ENCODE measurements at regions not wholly inside any gene's neighbourhood (a gene's known extent, or its start where the extent isn't known, plus 50 kb on each side); places are given as distances from the start of the nearest gene placed in this dataset.
A peak's percentile ranks its signal among the peaks of the same experiment; 100 is the strongest.

DNA sequence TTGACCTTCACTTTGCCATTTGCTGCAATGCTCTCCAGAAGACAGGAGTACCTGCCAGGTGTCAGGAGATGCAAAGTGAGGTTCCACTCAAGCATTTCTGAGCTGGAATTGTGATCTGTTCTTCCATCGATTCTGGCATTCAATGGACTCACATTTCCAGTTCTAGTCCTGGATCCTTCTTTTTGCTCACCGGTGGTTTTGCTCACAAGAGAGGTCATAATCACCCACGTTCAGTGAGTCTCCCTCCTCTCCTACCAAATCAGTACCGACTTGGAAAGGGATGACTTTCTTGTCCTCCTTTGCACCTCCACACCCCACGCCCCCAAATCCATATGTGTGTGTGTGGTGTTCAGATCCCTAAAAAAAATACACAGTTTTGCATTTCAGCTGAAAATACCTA lies 206.7 kb upstream of the IGF1R start:
- Histone ChIP-seq H4K20me1 (ENCODE audit: low read length) (no peaks in the 10 kb centered on the region), H3K27me3 (ENCODE audit: low read length) (peaks cover 23% of the 10 kb centered on the region; the same call in 1 of the 2 replicates), H3K27ac (ENCODE audit: low read length) (no peak overlapping the region), H3K9me2 (replicated peaks; ENCODE audit: low read length) (no peaks in the 10 kb centered on the region), H3K9ac (ENCODE audit: low read length) (no peak overlapping the region), H3K36me3 (ENCODE audit: low read depth, low read length) (no peaks in the 10 kb centered on the region), H2AFZ (ENCODE audit: low read length) (no peak overlapping the region), H3F3A (ENCODE audit: low read length, unreplicated experiment) (no peaks in the 10 kb centered on the region), H3K4me1 (ENCODE audit: insufficient read depth, low read length) (peaks cover 9% of the 10 kb centered on the region), H3K4me3 (ENCODE audit: low read length) (no peak overlapping the region), H3K4me2 (ENCODE audit: low read length) (no peak overlapping the region), H3K79me2 (ENCODE audit: low read length) (no peaks in the 10 kb centered on the region), H3K9me3 (ENCODE audit: low read length) (no peaks in the 10 kb centered on the region)
- POLR2A ChIA-PET (ENCODE audit: unreplicated experiment) = no interaction called here
- intact Hi-C loops (cut with micrococcal nuclease) = loop anchor here (5.0 kb wide), 1 partner anchor 206 kb away; the partner anchor contains the start of gene IGF1R
- CTCF ChIA-PET = no interaction called here
- TF ChIP-seq, protein P1, sequence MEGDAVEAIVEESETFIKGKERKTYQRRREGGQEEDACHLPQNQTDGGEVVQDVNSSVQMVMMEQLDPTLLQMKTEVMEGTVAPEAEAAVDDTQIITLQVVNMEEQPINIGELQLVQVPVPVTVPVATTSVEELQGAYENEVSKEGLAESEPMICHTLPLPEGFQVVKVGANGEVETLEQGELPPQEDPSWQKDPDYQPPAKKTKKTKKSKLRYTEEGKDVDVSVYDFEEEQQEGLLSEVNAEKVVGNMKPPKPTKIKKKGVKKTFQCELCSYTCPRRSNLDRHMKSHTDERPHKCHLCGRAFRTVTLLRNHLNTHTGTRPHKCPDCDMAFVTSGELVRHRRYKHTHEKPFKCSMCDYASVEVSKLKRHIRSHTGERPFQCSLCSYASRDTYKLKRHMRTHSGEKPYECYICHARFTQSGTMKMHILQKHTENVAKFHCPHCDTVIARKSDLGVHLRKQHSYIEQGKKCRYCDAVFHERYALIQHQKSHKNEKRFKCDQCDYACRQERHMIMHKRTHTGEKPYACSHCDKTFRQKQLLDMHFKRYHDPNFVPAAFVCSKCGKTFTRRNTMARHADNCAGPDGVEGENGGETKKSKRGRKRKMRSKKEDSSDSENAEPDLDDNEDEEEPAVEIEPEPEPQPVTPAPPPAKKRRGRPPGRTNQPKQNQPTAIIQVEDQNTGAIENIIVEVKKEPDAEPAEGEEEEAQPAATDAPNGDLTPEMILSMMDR (conservative IDR thresholded peaks at IDR 0.05; ENCODE audit: low read depth, low read length) = no peak
- TF ChIP-seq EZH2 (IDR thresholded peaks at IDR 0.05; ENCODE audit: low read length, unreplicated experiment) (no peak), EZH2phosphoT487 (IDR thresholded peaks at IDR 0.05; ENCODE audit: borderline replicate concordance, low read length) (no peak)
- BruUV-seq (replicated peaks) = no TSS peak
- no peak for DNase-seq
- no peak for ATAC-seq

DNA sequence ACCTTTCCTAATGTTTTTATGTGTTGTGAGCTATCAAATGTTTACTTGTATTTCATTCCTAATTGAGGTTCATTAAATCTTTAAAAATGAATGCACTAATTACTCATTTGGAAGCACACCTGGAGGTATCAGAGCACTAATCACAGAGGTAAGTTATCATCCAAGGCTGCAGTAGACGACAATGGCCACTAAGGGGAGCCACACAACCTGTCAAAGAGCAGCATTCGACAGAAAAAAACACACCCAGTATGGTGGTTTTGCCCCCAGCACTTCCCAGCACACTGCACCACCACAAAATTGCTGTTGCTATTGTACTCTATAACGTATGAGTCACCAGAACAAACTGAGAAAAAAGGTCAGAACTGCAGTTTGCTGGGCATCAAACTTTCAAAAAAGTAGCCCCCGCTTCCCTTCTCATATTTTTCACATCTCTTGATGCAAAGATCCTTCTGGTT lies 205.9 kb upstream of the IGF1R start:
- Histone ChIP-seq H3K9ac (ENCODE audit: low read length) (no peak overlapping the region), H2AFZ (ENCODE audit: low read length) (no peak overlapping the region), H3K36me3 (ENCODE audit: low read depth, low read length) (no peaks in the 10 kb centered on the region), H3K4me3 (ENCODE audit: low read length) (no peak overlapping the region), H3K9me2 (replicated peaks; ENCODE audit: low read length) (no peaks in the 10 kb centered on the region), H4K20me1 (ENCODE audit: low read length) (no peaks in the 10 kb centered on the region), H3K4me1 (ENCODE audit: insufficient read depth, low read length) (peaks cover 9% of the 10 kb centered on the region), H3K27ac (ENCODE audit: low read length) (no peak overlapping the region), H3K9me3 (ENCODE audit: low read length) (no peaks in the 10 kb centered on the region), H3F3A (ENCODE audit: low read length, unreplicated experiment) (no peaks in the 10 kb centered on the region), H3K4me2 (ENCODE audit: low read length) (peak overlapping the region; percentile 56), H3K79me2 (ENCODE audit: low read length) (no peaks in the 10 kb centered on the region), H3K27me3 (ENCODE audit: low read length) (peaks cover 24% of the 10 kb centered on the region)
- peak; percentile 88 for DNase-seq
- ChIA-PET POLR2A (ENCODE audit: unreplicated experiment) (no interaction called here), CTCF (no interaction called here)
- peak; percentile 92 for ATAC-seq
- intact Hi-C loops (cut with micrococcal nuclease) = loop anchor here (1.0 to 5.0 kb wide), 2 partner anchors 205 to 634 kb away; partner anchors contain the start of gene IGF1R
- BruUV-seq (replicated peaks) = no TSS peak
- no peak for TF ChIP-seq EZH2phosphoT487 (IDR thresholded peaks at IDR 0.05; ENCODE audit: borderline replicate concordance, low read length)
- TF ChIP-seq, protein P1 (conservative IDR thresholded peaks at IDR 0.05; ENCODE audit: low read depth, low read length) = peak; percentile 93

DNA sequence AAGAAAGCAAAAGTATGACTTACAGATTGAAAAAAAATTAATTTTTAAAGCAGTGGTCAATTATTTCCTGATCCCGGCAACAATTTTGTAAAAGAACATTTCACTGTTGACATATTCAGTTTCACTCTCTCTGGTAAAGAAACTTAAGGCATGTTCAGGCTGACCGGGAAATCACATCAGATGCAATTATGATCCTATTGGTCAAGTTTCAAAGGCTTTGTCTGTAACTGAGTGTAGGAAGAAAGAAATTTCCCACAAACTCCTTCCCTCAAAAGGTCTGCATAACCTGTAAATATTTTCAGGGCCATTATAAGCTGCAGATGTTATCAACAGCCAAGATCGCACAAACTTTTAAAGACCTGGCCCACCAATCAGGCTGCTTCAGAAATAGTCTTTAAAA lies 205.4 kb upstream of the IGF1R start:
- POLR2A ChIA-PET (ENCODE audit: unreplicated experiment) = no interaction called here
- Histone ChIP-seq H3K9ac (ENCODE audit: low read length) (no peak overlapping the region), H3K9me2 (replicated peaks; ENCODE audit: low read length) (no peaks in the 10 kb centered on the region), H3K4me3 (ENCODE audit: low read length) (no peak overlapping the region), H3F3A (ENCODE audit: low read length, unreplicated experiment) (no peaks in the 10 kb centered on the region), H3K4me1 (ENCODE audit: insufficient read depth, low read length) (peaks cover 9% of the 10 kb centered on the region), H3K79me2 (ENCODE audit: low read length) (no peaks in the 10 kb centered on the region), H3K9me3 (ENCODE audit: low read length) (no peaks in the 10 kb centered on the region), H3K27ac (ENCODE audit: low read length) (no peak overlapping the region), H3K36me3 (ENCODE audit: low read depth, low read length) (no peaks in the 10 kb centered on the region), H3K27me3 (ENCODE audit: low read length) (peaks cover 29% of the 10 kb centered on the region), H4K20me1 (ENCODE audit: low read length) (no peaks in the 10 kb centered on the region), H2AFZ (ENCODE audit: low read length) (no peak overlapping the region), H3K4me2 (ENCODE audit: low read length) (peak overlapping the region; percentile 56)
- intact Hi-C loops (cut with micrococcal nuclease) = loop anchor here (1.0 to 5.0 kb wide), 2 partner anchors 204 to 633 kb away; partner anchors contain the start of gene IGF1R
- ATAC-seq (no peak), DNase-seq (no peak)
- CTCF ChIA-PET = no interaction called here
- BruUV-seq (replicated peaks) = no TSS peak
- TF ChIP-seq EZH2 (IDR thresholded peaks at IDR 0.05; ENCODE audit: low read length, unreplicated experiment) = no peak
- no peak for TF ChIP-seq EZH2phosphoT487 (IDR thresholded peaks at IDR 0.05; ENCODE audit: borderline replicate concordance, low read length)
- TF ChIP-seq, protein P1 (conservative IDR thresholded peaks at IDR 0.05; ENCODE audit: low read depth, low read length) = no peak
